PC-9 (cell line): ENCODE measurements at regions not wholly inside any gene's neighbourhood (a gene's known extent, or its start where the extent isn't known, plus 50 kb on each side); places are given as distances from the start of the nearest gene placed in this dataset.
"Not testable (repeated sequence)": the region's sequence is repeated elsewhere in the genome, so short reads cannot be mapped to it uniquely, and the experiment has no call there.

Experiments
- BruUV-seq: library from RNA; stranded (reverse); fragments of 400-500 nt; replicated peaks from 2 replicates; lab custom pipeline; 2021; lab: Mats Ljungman, UMichigan
- CTCF ChIA-PET: fragments of 300-600 bp; sonication (Branson Sonifier 250); formaldehyde crosslinking; loops from one replicate; lab custom pipeline; 2022; ENCODE audit warnings: antibody characterized with exemption; lab: Charles Lee
- POLR2A ChIA-PET: fragments of 300-600 bp; sonication (Branson Sonifier 250); formaldehyde crosslinking; loops from one replicate; lab custom pipeline; 2022; ENCODE audit warnings: antibody characterized with exemption; ENCODE audit not compliant: unreplicated experiment; lab: Charles Lee
- DNase-seq, 2 experiments: peaks; one replicate each; pipeline versions ENCODE4 v3.0.0 to v3.0.0-alpha.2; 2015 to 2022; ENCODE audit warnings: mixed read lengths in 1 of 2
- H2AFZ ChIP-seq: fragments of 200-600 bp; sonication (generic); 2 replicates; pipeline ENCODE4 v1.8.1; 2017; ENCODE audit warnings: antibody characterized with exemption
- H3F3A ChIP-seq: fragments of 200-600 bp; sonication (generic); 2 replicates; pipeline ENCODE4 v1.8.1; 2017; ENCODE audit warnings: antibody characterized with exemption, mild to moderate bottlenecking, low read depth; ENCODE audit not compliant: insufficient read depth
- H3K27ac ChIP-seq: fragments of 200-600 bp; sonication (generic); 2 replicates; pipeline ENCODE4 v1.6.1; 2016; ENCODE audit warnings: mixed run types
- H3K27me3 ChIP-seq: fragments of 200-600 bp; sonication (generic); 2 replicates; pipeline ENCODE4 v1.6.1; 2016; ENCODE audit warnings: low read depth, mixed run types; ENCODE audit not compliant: insufficient read depth
- H3K36me3 ChIP-seq: fragments of 200-600 bp; sonication (generic); 2 replicates; pipeline ENCODE4 v1.6.1; 2016; ENCODE audit warnings: low read depth, mixed run types
- H3K4me1 ChIP-seq: fragments of 200-600 bp; sonication (generic); replicated peaks from 2 replicates; pipeline ENCODE4 v1.6.1; 2016; ENCODE audit warnings: mixed run types; ENCODE audit not compliant: insufficient read depth
- H3K4me2 ChIP-seq: fragments of 200-600 bp; sonication (generic); 2 replicates; pipeline ENCODE4 v1.6.1; 2017; ENCODE audit warnings: mixed run types
- H3K4me3 ChIP-seq: fragments of 200-600 bp; sonication (generic); 2 replicates; pipeline ENCODE4 v1.6.1; 2016; ENCODE audit warnings: mixed run types
- H3K79me2 ChIP-seq: fragments of 200-600 bp; sonication (generic); 2 replicates; pipeline ENCODE4 v1.6.1; 2017; ENCODE audit warnings: low read depth, mixed run types
- H3K9me2 ChIP-seq: fragments of 200-600 bp; sonication (generic); 2 replicates; pipeline ENCODE4 v1.8.1; 2017; ENCODE audit warnings: mild to moderate bottlenecking; ENCODE audit not compliant: insufficient read depth
- H3K9me3 ChIP-seq: fragments of 200-600 bp; sonication (generic); 2 replicates; pipeline ENCODE4 v1.8.1; 2016; ENCODE audit warnings: low read depth; ENCODE audit not compliant: insufficient read depth
- H4K20me1 ChIP-seq: fragments of 200-600 bp; sonication (generic); 2 replicates; pipeline ENCODE4 v1.8.1; 2017; ENCODE audit not compliant: insufficient read depth
- CTCF ChIP-seq: fragments of 200-600 bp; sonication (generic); conservative IDR thresholded peaks from 2 replicates; pipeline ENCODE4 v1.6.1; 2017; ENCODE audit warnings: mixed run types, antibody characterized with exemption, mild to moderate bottlenecking, moderate library complexity
- EZH2 ChIP-seq: fragments of 200-600 bp; sonication (generic); IDR thresholded peaks from 2 replicates; pipeline ENCODE4 v1.8.0; 2017; ENCODE audit warnings: antibody characterized with exemption, low read depth
- intact Hi-C: fragments of 100-400 bp; cut with micrococcal nuclease; formaldehyde crosslinking; loops from one replicate; pipeline ENCODE4 v1.10.0; 2022; ENCODE audit not compliant: unreplicated experiment

DNA sequence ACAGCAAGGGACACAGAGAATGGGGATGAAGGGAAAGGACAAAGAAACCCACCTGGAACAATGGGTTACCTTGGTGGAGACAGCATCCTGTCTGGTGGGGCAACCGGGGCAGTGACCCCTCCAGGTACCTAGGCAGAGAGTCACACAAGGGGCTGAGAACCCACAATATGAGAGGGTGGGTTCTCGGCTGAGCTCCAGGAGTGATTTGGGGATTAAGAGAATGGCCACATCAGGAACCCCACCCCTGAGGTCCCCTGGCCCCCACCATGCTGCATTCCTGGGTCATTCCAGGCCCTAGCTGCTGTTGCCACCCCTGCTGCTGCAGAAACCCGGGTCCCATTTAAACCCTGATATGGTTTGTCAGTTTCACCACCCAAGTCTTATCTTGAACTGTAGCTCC lies 172.3 kb downstream of the RTP5 start:
- no peaks in the 10 kb centered on the region for H3F3A ChIP-seq
- ChIA-PET CTCF (no interaction called here), POLR2A (no interaction called here)
- peaks cover 78% of the 10 kb centered on the region for H3K27me3 ChIP-seq
- no peaks in the 10 kb centered on the region for H3K36me3 ChIP-seq
- no peaks in the 10 kb centered on the region for H3K4me1 ChIP-seq
- BruUV-seq, result no TSS peak
- H3K27ac ChIP-seq, result no peak overlapping the region
- H3K9me3 ChIP-seq, result no peaks in the 10 kb centered on the region
- H3K9me2 ChIP-seq, result no peaks in the 10 kb centered on the region
- no peak overlapping the region for H2AFZ ChIP-seq
- DNase-seq, result no peak
- no peaks in the 10 kb centered on the region for H3K79me2 ChIP-seq
- intact Hi-C loops, result no loop called here
- no peak overlapping the region for H3K4me2 ChIP-seq
- no peak for TF ChIP-seq CTCF
- TF ChIP-seq EZH2, result no peak
- no peak overlapping the region for H3K4me3 ChIP-seq
- H4K20me1 ChIP-seq, result no peaks in the 10 kb centered on the region

GRCh38 chr2:242043538-242044312 lies 174.2 kb downstream of the RTP5 start:
- H3K4me2 ChIP-seq, result no peak overlapping the region
- no peak overlapping the region for H3K4me3 ChIP-seq
- no peak overlapping the region for H2AFZ ChIP-seq
- DNase-seq, result no peak
- peaks cover 59% of the 10 kb centered on the region for H3K27me3 ChIP-seq
- no peaks in the 10 kb centered on the region for H3K9me3 ChIP-seq
- H4K20me1 ChIP-seq, result no peaks in the 10 kb centered on the region
- no peaks in the 10 kb centered on the region for H3K9me2 ChIP-seq
- intact Hi-C loops, result no loop called here
- no peaks in the 10 kb centered on the region for H3K4me1 ChIP-seq
- ChIA-PET POLR2A (interaction anchor here (0.6 kb wide), 1 partner anchor 18 kb away, joined by 6 read pairs; no protein-coding TSS in a partner anchor), CTCF (no interaction called here)
- no TSS peak for BruUV-seq
- no peaks in the 10 kb centered on the region for H3K36me3 ChIP-seq
- H3K27ac ChIP-seq, result no peak overlapping the region
- no peaks in the 10 kb centered on the region; the same call in 1 of the 2 replicates for H3F3A ChIP-seq
- no peak for TF ChIP-seq CTCF
- no peaks in the 10 kb centered on the region for H3K79me2 ChIP-seq

GRCh38 chr2:242044313-242044590 lies 174.7 kb downstream of the RTP5 start:
- no peaks in the 10 kb centered on the region; the same call in 1 of the 2 replicates for H3F3A ChIP-seq
- H2AFZ ChIP-seq, result no peak overlapping the region
- TF ChIP-seq EZH2, result no peak
- TF ChIP-seq CTCF, result no peak
- peaks cover 54% of the 10 kb centered on the region for H3K27me3 ChIP-seq
- no peaks in the 10 kb centered on the region for H3K79me2 ChIP-seq
- no peaks in the 10 kb centered on the region for H4K20me1 ChIP-seq
- no peaks in the 10 kb centered on the region for H3K9me3 ChIP-seq
- H3K4me2 ChIP-seq, result no peak overlapping the region
- POLR2A ChIA-PET, result no interaction called here
- BruUV-seq, result no TSS peak
- no peaks in the 10 kb centered on the region for H3K9me2 ChIP-seq
- CTCF ChIA-PET, result no interaction called here
- intact Hi-C loops, result no loop called here
- H3K4me1 ChIP-seq, result no peaks in the 10 kb centered on the region
- DNase-seq, result no peak
- H3K27ac ChIP-seq, result no peak overlapping the region
- H3K4me3 ChIP-seq, result no peak overlapping the region
- no peaks in the 10 kb centered on the region for H3K36me3 ChIP-seq

DNA sequence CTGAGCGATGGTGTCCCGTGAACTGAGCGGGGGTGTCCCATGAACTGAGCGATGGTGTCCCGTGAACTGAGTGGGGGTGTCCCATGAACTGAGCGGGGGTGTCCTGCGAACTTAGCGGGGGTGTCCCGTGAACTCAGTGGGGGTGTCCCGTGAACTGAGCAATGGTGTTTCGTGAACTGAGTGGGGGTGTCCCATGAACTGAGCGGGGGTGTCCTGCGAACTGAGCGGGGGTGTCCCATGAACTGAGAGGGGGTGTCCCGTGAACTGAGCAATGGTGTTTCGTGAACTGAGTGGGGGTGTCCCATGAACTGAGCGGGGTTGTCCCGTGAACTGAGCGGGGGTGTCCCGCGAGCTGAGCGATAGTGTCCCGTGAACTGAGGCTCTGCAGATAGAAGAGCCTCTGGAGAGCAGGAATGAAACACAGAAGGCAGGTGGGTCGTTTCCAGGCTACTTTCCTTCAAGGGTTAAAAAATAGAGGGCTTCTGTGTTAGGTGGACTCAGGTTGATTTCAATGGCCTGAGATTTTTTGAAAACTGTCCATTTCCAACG lies 176.1 kb downstream of the RTP5 start:
- H3K79me2 ChIP-seq, POLR2A ChIA-PET, DNase-seq, intact Hi-C loops, H3K27ac ChIP-seq, H3F3A ChIP-seq, H3K4me2 ChIP-seq, H4K20me1 ChIP-seq, H3K36me3 ChIP-seq, H3K4me3 ChIP-seq, H3K9me2 ChIP-seq, CTCF ChIA-PET, H2AFZ ChIP-seq, H3K4me1 ChIP-seq, BruUV-seq, H3K9me3 ChIP-seq: not testable (repeated sequence)
- H3K27me3 ChIP-seq, result peaks cover 47% of the 10 kb centered on the region
